ENCODE measurements at regions not wholly inside any gene's neighbourhood (a gene's known extent, or its start where the extent isn't known, plus 50 kb on each side); places are given as distances from the start of the nearest gene placed in this dataset.

DNA sequence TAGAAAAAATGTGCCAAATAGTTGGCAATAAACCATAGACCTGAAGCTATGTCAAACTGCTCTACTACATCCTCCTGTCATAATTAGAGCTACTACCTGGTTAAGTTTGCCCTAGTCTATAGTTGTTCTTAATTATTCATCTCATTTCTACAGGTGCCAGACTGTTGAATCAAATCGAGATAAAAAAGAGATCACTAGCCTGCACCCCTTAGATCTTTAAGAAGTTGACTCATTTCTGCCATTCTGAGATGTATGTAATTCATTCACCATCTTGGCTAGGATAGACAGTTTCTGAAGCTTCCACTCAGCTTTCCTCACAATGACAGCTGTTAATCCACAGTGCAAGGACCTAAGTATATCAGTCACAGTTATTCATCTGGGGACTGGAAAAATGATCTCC lies 452.1 kb upstream of the BOD1L1 start:
- in situ Hi-C loops (cut with HindIII; ENCODE audit: low sequenced_read_pairs): no loop called here

DNA sequence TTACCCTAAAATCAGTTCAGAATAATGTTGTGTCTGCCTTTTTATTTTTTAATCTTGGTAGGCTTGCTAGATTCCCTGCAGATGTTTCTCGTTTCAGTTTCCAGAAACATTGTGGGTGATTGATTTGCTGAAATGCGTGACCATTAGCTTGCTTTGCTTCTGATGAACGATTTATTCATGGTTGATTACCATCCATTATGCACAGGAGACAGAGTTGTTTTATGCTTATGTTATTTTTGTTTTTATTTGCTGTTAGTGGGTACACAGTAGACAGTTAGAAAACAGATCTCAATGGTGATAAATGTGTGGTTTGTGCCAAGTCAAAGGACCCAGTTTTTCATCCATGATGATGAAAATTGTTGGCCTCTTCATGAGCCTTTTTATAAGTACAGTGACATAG lies 455.6 kb upstream of the BOD1L1 start:
- in situ Hi-C loops (cut with HindIII; ENCODE audit: low sequenced_read_pairs): no loop called here

DNA sequence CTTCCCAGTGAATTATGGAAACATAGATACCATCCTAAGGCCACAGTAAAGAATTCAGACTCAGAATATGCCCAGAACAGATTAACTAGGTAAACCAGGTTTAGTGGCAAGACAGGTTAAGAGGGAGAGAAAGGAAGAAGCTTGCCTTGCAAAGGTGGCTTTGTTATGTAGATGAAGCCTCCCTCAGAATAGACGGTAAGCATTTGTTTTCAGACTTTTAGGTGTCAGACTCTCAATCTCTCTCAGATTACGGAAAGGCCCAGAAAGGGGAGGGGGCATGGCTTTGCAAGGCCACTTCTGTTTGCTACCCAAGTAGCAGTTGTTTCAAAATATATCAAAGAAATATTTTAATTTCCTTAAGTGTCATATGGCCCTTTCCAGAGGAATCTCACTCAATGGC lies 457.1 kb upstream of the BOD1L1 start:
- in situ Hi-C loops (cut with HindIII; ENCODE audit: low sequenced_read_pairs): no loop called here

DNA sequence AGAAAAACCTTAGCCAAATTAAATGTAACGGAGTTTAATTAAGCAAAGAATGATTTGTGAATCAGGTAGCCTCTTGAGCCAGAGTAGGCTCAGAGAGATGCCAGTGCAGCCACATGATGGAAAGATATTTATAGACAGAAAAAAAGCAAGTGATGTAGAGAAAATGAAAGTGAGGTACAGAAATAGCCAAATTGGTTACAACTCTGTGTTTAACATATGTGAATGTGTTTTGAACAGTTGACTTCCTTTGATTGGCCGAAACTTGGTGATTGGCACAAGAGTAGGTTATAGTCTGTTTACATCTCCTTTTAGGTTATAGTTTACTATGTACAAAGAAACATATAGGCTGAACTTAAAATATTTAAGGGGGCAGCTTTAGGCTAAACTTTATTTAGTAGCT lies 459.9 kb upstream of the BOD1L1 start:
- in situ Hi-C loops (cut with HindIII; ENCODE audit: low sequenced_read_pairs): no loop called here

DNA sequence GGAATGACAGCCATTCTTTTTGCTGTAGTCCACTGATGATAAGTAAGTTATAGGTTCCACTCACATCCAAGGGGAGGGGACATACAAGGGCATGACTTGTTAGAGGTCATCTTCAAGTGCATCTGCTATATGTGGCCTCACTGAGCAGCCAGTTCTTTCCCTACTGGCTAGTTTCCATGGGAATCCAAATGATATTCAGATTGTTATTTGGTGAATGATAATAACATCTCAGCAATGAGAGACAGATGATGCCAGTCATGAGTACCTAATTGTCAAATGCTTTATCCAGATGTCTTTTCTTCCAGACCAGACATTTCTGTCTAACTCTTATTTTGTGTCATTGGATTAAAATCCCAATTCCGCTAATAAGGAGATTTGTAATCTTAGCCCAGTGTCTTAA lies 460.4 kb upstream of the BOD1L1 start:
- in situ Hi-C loops (cut with HindIII; ENCODE audit: low sequenced_read_pairs): no loop called here

DNA sequence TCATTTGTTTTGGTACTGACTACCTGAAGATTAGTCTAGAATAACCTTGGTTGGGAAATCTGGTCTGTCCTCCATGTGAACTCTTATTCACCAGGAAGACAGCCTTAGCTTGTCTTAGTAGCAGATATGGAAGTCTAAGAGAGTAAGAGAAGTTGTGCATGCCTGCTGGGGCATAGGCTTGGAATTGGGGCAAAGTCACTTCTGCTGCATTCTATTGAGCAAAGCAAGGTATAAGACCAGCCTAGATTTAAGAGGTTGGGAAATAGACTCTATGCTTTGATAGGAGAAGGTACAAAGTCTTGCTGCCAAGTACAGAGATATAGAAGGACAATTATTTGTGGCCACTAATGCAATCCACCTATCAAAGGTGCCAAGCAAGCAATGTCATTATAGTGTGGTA lies 464.0 kb upstream of the BOD1L1 start:
- in situ Hi-C loops (cut with HindIII; ENCODE audit: low sequenced_read_pairs): no loop called here

DNA sequence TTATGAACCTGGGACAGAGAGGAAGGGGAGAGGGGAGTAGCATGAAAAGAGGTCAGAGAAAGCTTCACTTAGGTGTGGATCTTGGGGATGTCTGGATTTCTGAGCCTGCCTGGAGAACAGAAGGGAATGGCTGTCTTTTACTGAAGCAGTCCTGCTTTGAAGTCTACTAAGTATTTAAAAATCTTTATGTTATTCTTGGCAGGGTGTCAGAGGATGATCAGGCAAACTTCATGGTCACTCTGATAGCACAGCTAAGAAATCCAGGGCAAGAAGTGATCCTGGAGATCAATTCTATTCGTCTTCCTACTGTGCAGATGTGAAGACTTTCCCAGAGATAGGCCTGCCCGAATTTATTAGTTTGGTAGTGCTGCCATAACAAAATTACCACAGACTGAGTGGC lies 464.4 kb upstream of the BOD1L1 start:
- in situ Hi-C loops (cut with HindIII; ENCODE audit: low sequenced_read_pairs): no loop called here

DNA sequence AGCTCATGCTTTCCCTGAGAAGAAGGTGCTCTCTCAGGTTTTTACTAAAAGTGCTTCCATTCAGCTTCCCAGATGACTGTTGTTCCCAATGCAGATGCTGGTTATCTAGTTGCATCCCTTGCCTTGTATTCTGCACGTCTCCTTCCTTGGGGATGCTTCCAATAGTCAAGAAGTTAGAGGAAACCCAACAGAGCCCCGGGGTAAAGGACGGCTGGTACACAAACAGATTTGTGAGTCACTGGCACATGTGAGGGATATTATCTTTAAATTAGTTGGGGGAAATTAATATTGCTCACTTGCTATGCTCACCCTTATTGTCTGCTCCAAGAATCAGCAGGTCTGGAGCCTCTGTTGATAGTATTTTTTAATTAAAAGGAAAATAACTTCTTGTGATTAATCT lies 465.2 kb upstream of the BOD1L1 start:
- in situ Hi-C loops (cut with HindIII; ENCODE audit: low sequenced_read_pairs): no loop called here

DNA sequence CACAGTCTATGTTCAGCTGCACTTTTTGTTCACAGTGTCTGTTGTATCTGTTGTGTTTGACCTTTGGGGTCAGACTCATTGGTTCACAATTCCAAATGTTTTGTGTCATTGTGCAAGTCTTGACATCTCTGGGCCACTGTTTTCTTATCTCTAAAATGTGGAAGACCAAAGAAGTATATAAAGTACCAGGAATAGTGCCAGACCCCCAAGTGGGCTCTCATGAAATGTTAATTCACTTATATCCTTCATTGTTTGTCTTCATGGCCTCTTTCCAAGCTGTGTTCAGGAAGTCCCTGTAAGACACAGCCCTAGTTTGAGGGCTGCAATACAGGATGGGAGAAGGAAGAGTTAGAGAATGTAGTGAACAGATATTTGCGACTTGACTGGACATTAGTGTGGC lies 468.3 kb upstream of the BOD1L1 start:
- in situ Hi-C loops (cut with HindIII; ENCODE audit: low sequenced_read_pairs): no loop called here

DNA sequence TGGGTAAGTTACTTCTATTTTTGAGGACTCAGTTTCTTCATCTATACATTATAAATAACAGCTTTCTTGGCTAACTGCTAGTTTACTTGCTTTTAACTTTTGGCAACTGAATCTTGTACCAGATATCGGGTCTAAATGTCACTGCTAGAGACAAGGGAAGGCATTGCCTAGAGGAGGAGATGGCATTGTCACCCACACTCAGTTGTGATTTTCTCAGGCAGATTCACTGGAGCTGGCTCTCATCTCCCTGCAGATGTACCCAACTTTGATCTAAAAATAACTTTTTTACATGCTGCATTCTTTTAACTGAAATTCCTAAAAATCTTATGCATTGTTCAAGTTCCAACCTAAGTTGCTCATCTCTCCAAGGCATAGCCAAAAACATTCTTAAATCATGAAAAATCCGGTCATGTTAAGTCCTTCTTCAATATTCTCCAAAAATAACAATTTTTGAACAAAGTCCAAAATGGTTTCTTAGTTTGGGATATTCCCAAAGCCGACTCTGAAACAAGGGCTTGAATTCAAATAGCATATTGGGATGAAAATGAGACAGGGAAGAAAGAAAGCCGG lies 469.0 kb upstream of the BOD1L1 start:
- in situ Hi-C loops (cut with HindIII; ENCODE audit: low sequenced_read_pairs): no loop called here

DNA sequence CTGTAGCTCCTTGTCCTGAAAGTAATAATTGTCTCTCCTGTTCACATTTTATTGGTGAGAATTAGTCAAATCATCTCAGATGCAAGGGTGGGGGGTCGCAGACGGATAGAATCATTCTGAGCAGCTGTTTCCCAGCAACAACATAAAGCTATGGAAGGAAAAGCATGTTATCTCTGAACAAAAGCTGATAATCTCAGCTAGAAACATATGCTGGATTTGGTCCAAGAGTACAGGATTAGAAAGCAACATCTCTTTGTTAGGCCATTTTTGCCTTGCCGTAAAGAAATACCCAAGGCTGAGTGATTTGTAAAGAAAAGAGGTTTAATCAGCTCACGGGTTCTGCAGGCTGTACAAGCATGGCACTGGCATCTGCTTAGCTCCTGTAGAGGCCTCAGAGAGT lies 472.8 kb upstream of the BOD1L1 start:
- in situ Hi-C loops (cut with HindIII; ENCODE audit: low sequenced_read_pairs): no loop called here

DNA sequence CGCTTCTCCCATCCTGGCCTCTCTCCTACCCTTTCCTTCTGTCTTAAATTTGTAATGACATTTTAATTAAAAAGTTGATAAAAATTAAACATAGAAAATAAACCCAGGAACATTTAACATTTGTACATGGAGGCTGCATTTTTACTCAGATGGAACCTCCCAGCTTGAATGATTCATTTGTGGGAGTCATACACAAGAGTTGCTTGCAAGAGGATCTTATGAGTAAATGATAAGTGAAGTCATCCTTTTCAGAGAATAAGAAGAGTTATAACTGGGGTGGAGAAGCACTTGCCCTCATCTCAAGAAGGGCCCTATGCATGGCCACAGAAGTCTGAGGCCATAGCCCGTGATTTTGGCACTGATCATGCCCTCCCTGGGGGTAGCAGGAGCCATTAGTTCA lies 482.9 kb upstream of the BOD1L1 start:
- in situ Hi-C loops (cut with HindIII; ENCODE audit: low sequenced_read_pairs): loop anchor here (10.0 kb wide), 1 partner anchor 144 kb away; no protein-coding TSS in a partner anchor

DNA sequence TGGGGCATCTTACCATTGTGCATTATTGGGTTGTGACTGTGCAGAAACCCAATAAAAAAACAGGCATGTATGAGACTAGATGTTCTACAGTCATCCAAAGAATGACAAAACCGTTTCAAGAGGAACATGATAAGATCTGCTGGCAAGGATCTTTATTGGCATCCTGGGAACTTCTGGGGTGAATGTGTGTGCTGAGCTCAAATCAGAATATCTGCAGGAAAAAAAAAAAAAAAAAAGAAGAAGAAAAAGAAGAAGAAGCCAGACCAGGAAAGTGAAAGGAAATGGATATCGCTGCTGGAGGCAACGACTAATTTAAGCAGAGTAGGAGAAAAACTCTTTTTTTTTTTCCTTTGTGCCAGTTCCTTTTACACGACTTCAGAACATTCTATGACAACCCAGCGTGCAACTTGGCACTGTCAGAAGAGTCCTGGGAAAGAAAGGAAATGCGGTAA lies 484.2 kb upstream of the BOD1L1 start:
- in situ Hi-C loops (cut with HindIII; ENCODE audit: low sequenced_read_pairs): loop anchor here (10.0 kb wide), 1 partner anchor 143 kb away; no protein-coding TSS in a partner anchor

DNA sequence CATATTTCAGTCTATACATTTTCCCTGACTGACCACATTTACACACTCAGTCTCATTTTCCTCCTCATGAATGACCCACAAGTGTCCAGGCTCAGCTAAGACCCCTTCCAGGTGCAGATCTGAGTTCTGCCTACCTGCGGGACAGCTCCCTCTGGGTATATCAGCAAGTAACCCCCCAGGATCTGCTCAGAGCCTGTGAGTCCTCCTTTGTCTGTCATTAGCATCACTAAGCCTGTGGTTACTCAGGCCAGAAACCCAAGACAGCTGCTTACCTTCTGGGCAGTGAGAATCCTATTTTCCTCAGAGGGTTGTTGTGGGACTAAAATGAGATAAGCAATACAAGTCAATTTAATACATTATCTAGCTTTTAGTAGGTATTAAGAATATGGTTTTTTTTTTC lies 487.6 kb upstream of the BOD1L1 start:
- in situ Hi-C loops (cut with HindIII; ENCODE audit: low sequenced_read_pairs): loop anchor here (10.0 kb wide), 1 partner anchor 140 kb away; no protein-coding TSS in a partner anchor

DNA sequence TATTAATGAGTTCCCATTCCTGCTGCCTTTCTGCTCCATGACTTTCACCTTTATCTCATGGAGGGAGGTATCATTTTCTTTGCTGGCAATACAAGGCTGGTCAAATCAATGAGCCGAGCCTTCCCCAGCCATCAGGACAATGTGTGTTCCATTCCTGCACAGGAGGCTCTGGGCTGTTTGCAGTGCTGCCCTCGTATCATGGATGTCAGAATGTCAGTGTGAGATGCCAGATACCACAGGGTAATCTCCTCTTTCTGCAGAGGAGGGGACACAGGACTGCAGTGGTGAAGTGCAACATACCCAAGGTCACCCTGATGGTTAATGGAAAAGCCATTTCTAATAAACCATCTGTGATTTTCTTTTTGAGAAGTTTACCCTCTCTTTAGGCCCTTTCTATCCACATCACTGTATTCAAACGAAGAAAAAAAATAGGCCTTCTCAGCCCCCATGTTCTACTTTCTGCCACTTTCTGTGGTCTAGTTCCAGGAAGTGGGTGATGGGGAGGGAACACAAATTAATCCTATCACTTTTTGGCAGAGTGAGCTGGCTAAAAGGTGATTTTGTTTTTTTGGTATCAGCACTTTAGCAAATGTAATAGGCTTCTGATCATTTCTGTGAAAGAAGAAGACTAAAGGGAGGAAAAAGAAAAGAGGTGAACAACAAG lies 490.2 kb upstream of the BOD1L1 start:
- in situ Hi-C loops (cut with HindIII; ENCODE audit: low sequenced_read_pairs): loop anchor here (10.0 kb wide), 1 partner anchor 137 kb away; no protein-coding TSS in a partner anchor

DNA sequence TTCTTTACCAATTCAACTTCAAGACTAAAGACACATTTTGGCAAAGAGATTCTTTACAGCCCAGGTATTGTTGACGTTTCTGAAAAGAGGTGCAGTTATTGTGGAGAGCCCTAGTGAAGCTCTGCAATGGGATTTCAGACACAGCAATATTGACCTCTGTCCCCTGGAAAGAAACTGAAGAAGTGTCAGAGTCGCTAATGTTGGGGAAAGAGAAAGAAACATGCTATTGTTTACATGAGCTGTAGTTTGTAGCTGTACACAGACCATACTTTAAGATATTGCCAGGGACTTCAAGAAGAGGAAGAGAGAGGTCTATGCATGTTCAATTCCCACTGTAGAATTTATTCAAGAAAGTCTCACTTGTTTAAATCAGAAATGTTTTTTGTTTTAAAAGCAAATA lies 497.3 kb upstream of the BOD1L1 start:
- in situ Hi-C loops (cut with HindIII; ENCODE audit: low sequenced_read_pairs): no loop called here

DNA sequence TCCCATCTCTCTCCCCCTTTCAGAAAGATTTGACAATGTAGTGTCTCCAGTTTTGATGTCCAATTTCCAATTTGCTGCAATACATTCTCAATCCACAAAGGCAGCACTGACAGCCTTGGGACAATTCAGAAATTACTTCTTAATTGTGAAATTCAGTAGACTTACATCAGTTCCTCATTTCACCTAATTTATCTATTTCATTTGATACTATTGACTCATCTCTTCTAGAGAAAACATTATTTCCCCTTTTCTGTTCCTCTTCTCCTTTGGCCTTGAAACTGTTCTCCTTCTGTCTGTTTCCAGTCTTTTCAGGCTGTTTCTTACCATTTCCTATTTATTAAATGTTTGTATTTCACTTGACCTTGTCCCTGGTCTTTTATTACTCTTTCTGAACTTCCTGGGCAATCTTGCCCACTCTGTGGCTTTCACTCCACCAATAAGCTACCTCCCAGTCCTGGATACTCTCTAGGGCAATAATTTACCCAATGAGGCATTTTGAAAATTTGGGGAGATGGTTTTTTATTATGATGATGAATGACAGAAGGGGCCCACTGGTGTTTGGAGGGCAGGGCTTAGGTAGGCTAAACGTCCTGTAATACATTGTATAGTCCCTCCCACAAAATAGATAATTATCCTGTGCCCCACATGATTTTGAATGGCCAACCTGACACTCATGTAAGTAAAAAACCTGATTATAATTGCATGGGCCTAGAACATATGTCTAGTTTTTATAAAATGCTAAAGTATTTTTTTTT lies 498.0 kb upstream of the BOD1L1 start:
- in situ Hi-C loops (cut with HindIII; ENCODE audit: low sequenced_read_pairs): no loop called here

DNA sequence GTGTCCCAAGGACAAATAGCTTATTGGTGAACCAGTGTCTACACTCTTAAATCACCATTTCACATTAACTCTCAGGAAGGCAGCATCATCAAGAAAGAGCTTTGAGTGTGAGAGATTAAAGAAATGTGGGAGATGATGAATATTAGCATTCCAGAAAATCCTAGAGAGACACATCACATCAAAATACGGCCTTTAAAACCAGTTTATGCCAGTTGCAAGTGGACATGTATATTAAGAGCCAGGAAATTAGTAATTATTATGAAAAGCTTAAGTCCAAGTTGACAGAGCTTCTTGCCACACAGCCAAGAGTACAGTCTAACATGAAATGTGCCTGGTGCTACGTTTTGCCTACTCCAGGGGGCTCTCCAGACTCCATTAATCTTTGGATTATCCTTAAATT lies 503.0 kb upstream of the BOD1L1 start:
- in situ Hi-C loops (cut with HindIII; ENCODE audit: low sequenced_read_pairs): no loop called here

DNA sequence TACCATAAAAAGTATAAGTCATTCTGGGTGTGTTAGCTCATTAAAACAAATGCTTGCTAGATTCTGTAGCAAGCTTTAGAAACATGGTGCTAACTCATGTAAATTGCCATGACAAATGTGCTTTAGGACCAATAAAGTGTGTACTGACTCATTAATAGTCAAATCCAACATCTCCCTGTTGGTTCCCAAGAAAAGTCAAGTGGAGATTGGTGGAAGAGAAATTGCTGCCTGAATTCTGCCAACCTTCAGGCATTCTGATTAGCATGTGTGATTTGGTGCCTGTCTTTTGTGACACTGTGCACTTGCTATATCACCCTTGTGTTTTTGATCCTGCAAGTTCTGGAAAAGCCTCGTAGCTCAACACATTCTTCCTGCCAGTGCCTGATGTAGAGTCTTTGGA lies 503.8 kb upstream of the BOD1L1 start:
- in situ Hi-C loops (cut with HindIII; ENCODE audit: low sequenced_read_pairs): no loop called here

DNA sequence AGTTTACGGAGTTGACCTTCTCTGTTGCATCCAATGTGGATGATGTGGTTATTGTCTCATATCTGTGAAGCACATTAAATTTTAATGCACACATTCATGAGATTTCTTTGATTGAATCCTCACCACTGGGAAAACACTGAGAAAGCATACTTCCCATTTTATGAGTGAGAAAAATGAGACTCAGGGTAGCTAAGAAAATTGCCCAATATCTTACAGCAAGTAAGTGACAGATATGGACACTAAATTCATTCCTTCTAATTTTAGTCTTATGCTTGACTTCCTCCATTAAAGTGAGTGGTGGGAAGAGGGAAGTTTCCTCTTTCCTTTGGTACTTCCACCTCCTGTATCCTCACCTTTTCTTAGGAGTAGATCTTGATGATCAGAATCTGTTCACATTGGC lies 504.8 kb upstream of the BOD1L1 start:
- in situ Hi-C loops (cut with HindIII; ENCODE audit: low sequenced_read_pairs): no loop called here

DNA sequence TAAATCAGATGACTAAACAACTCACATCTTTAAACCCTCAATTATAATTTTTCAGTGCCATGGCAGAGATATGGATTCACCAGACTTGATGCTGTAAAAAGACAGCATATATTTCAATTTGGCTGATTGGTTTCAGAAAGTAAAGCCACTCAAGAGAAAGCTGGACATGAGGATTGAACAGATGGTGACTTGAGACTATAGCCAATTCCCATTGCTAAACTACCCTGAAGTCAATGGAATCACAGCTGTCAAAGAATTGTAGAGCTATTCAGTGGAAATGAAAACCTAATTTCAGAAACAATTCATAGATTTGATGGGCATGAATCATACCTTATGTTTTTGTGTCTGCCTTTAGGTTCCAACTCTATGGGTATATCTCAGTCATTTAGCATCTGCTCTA lies 510.6 kb upstream of the BOD1L1 start:
- in situ Hi-C loops (cut with HindIII; ENCODE audit: low sequenced_read_pairs): no loop called here

DNA sequence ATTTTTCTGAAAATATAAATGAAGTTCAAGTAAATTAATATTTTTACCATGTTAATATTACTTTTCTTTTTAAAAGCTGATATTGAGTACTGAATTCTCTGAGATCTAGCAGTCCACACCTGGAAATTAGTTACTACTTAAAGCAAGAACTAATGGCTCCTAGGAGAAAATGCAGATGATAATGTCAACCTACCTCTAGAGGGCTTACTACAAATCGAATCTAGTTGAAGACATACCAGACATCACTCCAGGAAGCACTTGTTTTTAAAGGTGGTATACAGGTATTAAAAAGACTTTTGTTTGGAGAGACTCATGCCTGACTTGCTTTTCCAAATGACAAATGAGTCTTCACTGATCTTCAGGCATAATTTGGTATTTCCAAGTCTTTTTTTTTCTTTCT lies 516.4 kb upstream of the BOD1L1 start:
- in situ Hi-C loops (cut with HindIII; ENCODE audit: low sequenced_read_pairs): no loop called here
